ENCODE measurements at regions not wholly inside any gene's neighbourhood (a gene's known extent, or its start where the extent isn't known, plus 50 kb on each side); places are given as distances from the start of the nearest gene placed in this dataset.

GRCh38 chr6:140663094-140663493, 1288.6 kb upstream of the CITED2 start:
- intact Hi-C loops (cut with micrococcal nuclease; ENCODE audit: unreplicated experiment) = no loop called here
- CTCF ChIA-PET = no interaction called here
- TF ChIP-seq, protein P1, sequence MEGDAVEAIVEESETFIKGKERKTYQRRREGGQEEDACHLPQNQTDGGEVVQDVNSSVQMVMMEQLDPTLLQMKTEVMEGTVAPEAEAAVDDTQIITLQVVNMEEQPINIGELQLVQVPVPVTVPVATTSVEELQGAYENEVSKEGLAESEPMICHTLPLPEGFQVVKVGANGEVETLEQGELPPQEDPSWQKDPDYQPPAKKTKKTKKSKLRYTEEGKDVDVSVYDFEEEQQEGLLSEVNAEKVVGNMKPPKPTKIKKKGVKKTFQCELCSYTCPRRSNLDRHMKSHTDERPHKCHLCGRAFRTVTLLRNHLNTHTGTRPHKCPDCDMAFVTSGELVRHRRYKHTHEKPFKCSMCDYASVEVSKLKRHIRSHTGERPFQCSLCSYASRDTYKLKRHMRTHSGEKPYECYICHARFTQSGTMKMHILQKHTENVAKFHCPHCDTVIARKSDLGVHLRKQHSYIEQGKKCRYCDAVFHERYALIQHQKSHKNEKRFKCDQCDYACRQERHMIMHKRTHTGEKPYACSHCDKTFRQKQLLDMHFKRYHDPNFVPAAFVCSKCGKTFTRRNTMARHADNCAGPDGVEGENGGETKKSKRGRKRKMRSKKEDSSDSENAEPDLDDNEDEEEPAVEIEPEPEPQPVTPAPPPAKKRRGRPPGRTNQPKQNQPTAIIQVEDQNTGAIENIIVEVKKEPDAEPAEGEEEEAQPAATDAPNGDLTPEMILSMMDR (IDR thresholded peaks at IDR 0.05; ENCODE audit: insufficient read depth in 1 of 2, low read depth in 1 of 2, low read length in 1 of 2, severe bottlenecking in 1 of 2, unreplicated experiment in 1 of 2) = no peak
- DNase-seq = no peak
- Histone ChIP-seq H3K9me3 (no peaks in the 10 kb centered on the region), H3K27me3 (replicated peaks; ENCODE audit: control insufficient read depth, insufficient read depth, low read length) (no peaks in the 10 kb centered on the region), H3K4me3 (ENCODE audit: low read depth, low read length) (no peak overlapping the region), H3K4me1 (no peaks in the 10 kb centered on the region), H3K36me3 (ENCODE audit: control insufficient read depth, insufficient read depth, low read length) (no peaks in the 10 kb centered on the region)
- Mint-ChIP-seq H3K27me3 (ENCODE audit: insufficient read depth, unreplicated experiment) (no peaks in the 10 kb centered on the region), H3K9me3 (ENCODE audit: unreplicated experiment) (no peaks in the 10 kb centered on the region), H3K4me1 (ENCODE audit: low read depth, unreplicated experiment) (no peaks in the 10 kb centered on the region), H3K36me3 (ENCODE audit: insufficient read depth, unreplicated experiment) (no peaks in the 10 kb centered on the region), H3K4me3 (ENCODE audit: unreplicated experiment) (no peak overlapping the region), H3K27ac (ENCODE audit: unreplicated experiment) (no peak overlapping the region)
- BruUV-seq (replicated peaks) = no TSS peak
- POLR2A ChIA-PET = no interaction called here

- no TSS peak for BruUV-seq (replicated peaks)
- no peaks in the 10 kb centered on the region for H3K4me1 Mint-ChIP-seq (ENCODE audit: low read depth, unreplicated experiment)
- no peak overlapping the region for H3K4me3 ChIP-seq (ENCODE audit: low read depth, low read length)
- H3K36me3 ChIP-seq (ENCODE audit: control insufficient read depth, insufficient read depth, low read length) = no peaks in the 10 kb centered on the region
- H3K9me3 Mint-ChIP-seq (ENCODE audit: unreplicated experiment) = no peaks in the 10 kb centered on the region
- no peak overlapping the region for H3K4me3 Mint-ChIP-seq (ENCODE audit: unreplicated experiment)
- no peaks in the 10 kb centered on the region for H3K36me3 Mint-ChIP-seq (ENCODE audit: insufficient read depth, unreplicated experiment)
- H3K27ac Mint-ChIP-seq (ENCODE audit: unreplicated experiment) = no peak overlapping the region
- TF ChIP-seq, protein P1 (IDR thresholded peaks at IDR 0.05; ENCODE audit: insufficient read depth in 1 of 2, low read depth in 1 of 2, low read length in 1 of 2, severe bottlenecking in 1 of 2, unreplicated experiment in 1 of 2) = no peak
- no peaks in the 10 kb centered on the region for H3K27me3 ChIP-seq (replicated peaks; ENCODE audit: control insufficient read depth, insufficient read depth, low read length)
- H3K4me1 ChIP-seq = no peaks in the 10 kb centered on the region
- ChIA-PET CTCF (no interaction called here), POLR2A (no interaction called here)
- intact Hi-C loops (cut with micrococcal nuclease; ENCODE audit: unreplicated experiment) = no loop called here
- DNase-seq = no peak
- no peaks in the 10 kb centered on the region for H3K9me3 ChIP-seq
- no peaks in the 10 kb centered on the region for H3K27me3 Mint-ChIP-seq (ENCODE audit: insufficient read depth, unreplicated experiment)
Observed at GRCh38 chr6:140661691-140662090, 1287.2 kb upstream of the CITED2 start.

DNA sequence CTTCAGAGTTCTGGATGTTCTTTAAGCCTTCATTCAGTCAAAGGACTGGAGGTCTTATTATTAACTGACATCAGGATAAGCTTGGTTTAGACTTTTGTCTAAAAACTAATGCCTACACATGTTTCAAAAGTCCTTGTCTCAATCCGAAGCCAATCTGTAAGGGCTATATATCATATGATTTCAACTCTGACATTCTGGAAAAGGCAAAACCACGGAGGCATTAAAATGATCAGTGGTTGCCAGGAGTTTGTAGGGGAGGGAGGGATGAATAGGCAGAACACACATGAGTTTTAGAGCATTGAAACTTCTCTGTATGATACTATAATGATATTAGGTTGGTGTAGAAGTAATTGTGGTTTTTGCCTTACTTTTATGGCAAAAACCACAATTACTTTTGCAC, 1285.8 kb upstream of the CITED2 start:
- H3K4me3 ChIP-seq (ENCODE audit: low read depth, low read length) = no peak overlapping the region
- Mint-ChIP-seq H3K4me3 (ENCODE audit: unreplicated experiment) (no peak overlapping the region), H3K9me3 (ENCODE audit: unreplicated experiment) (no peaks in the 10 kb centered on the region), H3K27ac (ENCODE audit: unreplicated experiment) (no peak overlapping the region), H3K4me1 (ENCODE audit: low read depth, unreplicated experiment) (no peaks in the 10 kb centered on the region), H3K27me3 (ENCODE audit: insufficient read depth, unreplicated experiment) (no peaks in the 10 kb centered on the region), H3K36me3 (ENCODE audit: insufficient read depth, unreplicated experiment) (no peaks in the 10 kb centered on the region)
- H3K36me3 ChIP-seq (ENCODE audit: control insufficient read depth, insufficient read depth, low read length) = no peaks in the 10 kb centered on the region
- TF ChIP-seq, protein P1 (IDR thresholded peaks at IDR 0.05; ENCODE audit: insufficient read depth in 1 of 2, low read depth in 1 of 2, low read length in 1 of 2, severe bottlenecking in 1 of 2, unreplicated experiment in 1 of 2) = no peak
- CTCF ChIA-PET = no interaction called here
- POLR2A ChIA-PET = no interaction called here
- H3K4me1 ChIP-seq = no peaks in the 10 kb centered on the region
- no TSS peak for BruUV-seq (replicated peaks)
- intact Hi-C loops (cut with micrococcal nuclease; ENCODE audit: unreplicated experiment) = no loop called here
- H3K9me3 ChIP-seq = no peaks in the 10 kb centered on the region
- no peak for DNase-seq
- no peaks in the 10 kb centered on the region for H3K27me3 ChIP-seq (replicated peaks; ENCODE audit: control insufficient read depth, insufficient read depth, low read length)
